Mesodermal cell (in vitro differentiated cells): ENCODE measurements at regions not wholly inside any gene's neighbourhood (a gene's known extent, or its start where the extent isn't known, plus 50 kb on each side); places are given as distances from the start of the nearest gene placed in this dataset.
"Not testable (repeated sequence)": the region's sequence is repeated elsewhere in the genome, so short reads cannot be mapped to it uniquely, and the experiment has no call there.

ENCODE experiments used
- H3K27ac ChIP-seq: 2 replicates; pipeline ENCODE4 v1.7.0; 2013; ENCODE audit warnings: mild to moderate bottlenecking, low read depth, low read length, moderate library complexity; ENCODE audit not compliant: severe bottlenecking
- H3K36me3 ChIP-seq: 2 replicates; pipeline ENCODE4 v1.7.1; 2013; ENCODE audit warnings: mild to moderate bottlenecking, low read length, moderate library complexity; ENCODE audit not compliant: control insufficient read depth, insufficient read depth
- H3K4me1 ChIP-seq: one replicate; pipeline ENCODE4 v1.7.1; 2013; ENCODE audit warnings: mild to moderate bottlenecking, low read length; ENCODE audit not compliant: insufficient read depth, control insufficient read depth, poor library complexity, severe bottlenecking
- H3K4me3 ChIP-seq: 2 replicates; pipeline ENCODE4 v1.7.0; 2013; ENCODE audit warnings: low read length, control low read depth, mild to moderate bottlenecking; ENCODE audit not compliant: insufficient read depth, poor library complexity, severe bottlenecking; ENCODE audit errors: extremely low read depth
- H3K9me3 ChIP-seq: 2 replicates; pipeline ENCODE4 v1.7.1; 2013; ENCODE audit warnings: mild to moderate bottlenecking, low read length, moderate library complexity; ENCODE audit not compliant: control insufficient read depth
- WGBS, 2 experiments: methylation state at CpG; one replicate each; pipeline ENCODE4 v1.1.5; 2013; ENCODE audit warnings: missing lambda C conversion rate in 2 of 2; ENCODE audit not compliant: insufficient coverage in 2 of 2; 5-methylcytosine and 5-hydroxymethylcytosine counted together

- 0% methylated on average over 45 to 81 of the region's 97 CpGs for WGBS, 2 experiments
Observed at GRCh38 chr2:174682578-174683391, 81.5 kb downstream of the CHRNA1 start.

DNA sequence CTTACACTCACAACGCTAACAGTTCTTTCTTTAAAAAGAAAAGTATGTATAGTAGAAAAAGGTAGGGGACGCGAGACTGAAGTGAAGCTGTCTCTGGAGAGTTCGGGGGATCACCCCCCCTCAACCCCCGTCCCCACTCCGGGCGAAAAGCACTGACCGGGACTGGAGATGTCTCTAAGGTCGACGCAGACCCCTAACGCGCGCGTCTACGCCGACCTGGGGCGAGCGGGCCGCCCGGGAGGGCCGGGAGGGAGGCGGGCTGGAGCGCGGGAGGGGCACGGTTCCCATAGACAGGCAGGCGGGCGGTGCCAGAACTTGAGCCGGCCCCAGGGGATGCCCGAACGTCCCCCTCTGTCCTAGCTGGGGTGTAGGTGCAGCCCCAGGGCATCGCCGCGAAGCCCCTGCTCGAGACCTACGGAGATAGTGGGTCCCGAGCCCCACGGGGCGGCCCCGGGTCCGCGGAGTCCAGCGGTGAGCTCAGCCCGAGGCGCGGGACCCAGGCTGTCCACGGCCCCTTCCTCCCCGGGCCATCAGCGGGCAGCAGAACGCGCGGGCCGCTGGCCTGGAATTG, 82.2 kb downstream of the CHRNA1 start:
- WGBS, 2 experiments = 0 to 1% methylated on average over 37 to 38 of the region's 52 CpGs
- Histone ChIP-seq H3K9me3 (no peaks in the 10 kb centered on the region), H3K27ac (peak overlapping the region; percentile 67)

More at GRCh38 chr2:174682578-174683391, 81.5 kb downstream of the CHRNA1 start:
- Histone ChIP-seq H3K4me3 (peak overlapping the region; percentile 80), H3K4me1 (peaks cover 4% of the 10 kb centered on the region), H3K27ac (peak overlapping the region; percentile 67), H3K9me3 (no peaks in the 10 kb centered on the region), H3K36me3 (peaks cover 18% of the 10 kb centered on the region)

GRCh38 chr2:174681099-174682006, 82.9 kb downstream of the CHRNA1 start:
- H3K4me1 ChIP-seq = peaks cover 4% of the 10 kb centered on the region
- no peak overlapping the region for H3K27ac ChIP-seq
- H3K9me3 ChIP-seq = no peaks in the 10 kb centered on the region
- H3K36me3 ChIP-seq = peaks cover 25% of the 10 kb centered on the region
- WGBS, 2 experiments = 57 to 71% methylated on average over 14 to 15 of the region's 18 CpGs
- H3K4me3 ChIP-seq = peak overlapping the region; percentile 80

More for the DNA sequence above, 82.2 kb downstream of the CHRNA1 start:
- H3K4me1 ChIP-seq = peaks cover 4% of the 10 kb centered on the region
- peak overlapping the region; percentile 80 for H3K4me3 ChIP-seq
- peaks cover 18% of the 10 kb centered on the region for H3K36me3 ChIP-seq

DNA sequence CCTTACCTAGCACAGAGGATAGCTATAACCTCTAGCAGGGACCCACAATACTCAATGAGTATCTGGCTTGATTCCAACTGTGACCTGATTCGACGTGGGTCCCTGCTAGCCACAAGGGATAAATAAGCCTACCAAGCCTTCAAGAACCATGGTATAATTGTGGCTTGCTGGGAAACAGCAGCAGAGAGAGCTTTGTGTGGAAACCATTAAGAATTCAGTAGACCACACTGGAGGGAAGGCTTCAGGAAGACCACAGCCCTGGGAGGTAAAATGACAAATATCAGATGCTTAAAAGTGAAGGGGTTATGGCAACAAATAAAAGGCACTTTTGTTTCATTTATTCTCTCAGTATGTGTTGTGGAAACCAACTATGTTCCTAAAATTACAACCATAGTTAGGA, 82.6 kb upstream of the WIPF1 start:
- WGBS, 2 experiments = 83% methylated on average over 2 of the region's 2 CpGs; no CpG with 5 or more reads in 1 of the 2 experiments
- no peaks in the 10 kb centered on the region for H3K9me3 ChIP-seq
- H3K4me1 ChIP-seq = peaks cover 4% of the 10 kb centered on the region
- H3K27ac ChIP-seq = no peak overlapping the region
- peaks cover 29% of the 10 kb centered on the region for H3K36me3 ChIP-seq
- no peak overlapping the region for H3K4me3 ChIP-seq

DNA sequence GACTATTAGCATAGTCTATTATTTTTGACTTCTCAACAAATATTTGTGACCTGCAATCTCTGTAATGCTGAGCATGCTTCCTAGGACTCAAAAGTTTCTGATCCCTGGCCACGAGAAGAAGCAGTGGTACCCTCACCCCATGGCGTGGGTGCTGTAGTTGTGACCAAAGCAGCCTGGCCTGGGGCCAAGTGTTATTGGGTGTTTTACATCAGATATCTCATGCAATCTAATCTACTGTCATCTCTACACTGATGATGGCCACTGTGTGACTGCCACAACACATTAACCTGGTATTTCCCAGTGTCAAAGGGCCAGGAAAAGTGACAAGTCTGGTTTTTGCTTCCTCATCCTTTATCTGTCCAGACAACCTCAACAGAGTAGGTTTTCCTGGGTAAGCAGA, 80.8 kb upstream of the WIPF1 start:
- WGBS, 2 experiments = 80 to 100% methylated on average over 1 of the region's 2 CpGs
- Histone ChIP-seq H3K27ac (no peak overlapping the region), H3K4me1 (peaks cover 4% of the 10 kb centered on the region), H3K9me3 (no peaks in the 10 kb centered on the region), H3K4me3 (no peak overlapping the region), H3K36me3 (peaks cover 37% of the 10 kb centered on the region)

GRCh38 chr2:174675615-174676014, 78.0 kb upstream of the WIPF1 start:
- no peak overlapping the region for H3K4me3 ChIP-seq
- peaks cover 46% of the 10 kb centered on the region for H3K36me3 ChIP-seq
- peaks cover 18% of the 10 kb centered on the region for H3K9me3 ChIP-seq
- WGBS, 2 experiments = no CpG with 5 or more reads among the region's 5 CpGs
- peaks cover under 1% of the 10 kb centered on the region for H3K4me1 ChIP-seq
- no peak overlapping the region for H3K27ac ChIP-seq

- Histone ChIP-seq H3K9me3 (peaks cover 18% of the 10 kb centered on the region), H3K4me1 (no peaks in the 10 kb centered on the region), H3K4me3 (no peak overlapping the region), H3K36me3 (peaks cover 38% of the 10 kb centered on the region), H3K27ac (no peak overlapping the region)
- 89 to 100% methylated on average over 1 to 2 of the region's 3 CpGs for WGBS, 2 experiments
Observed at GRCh38 chr2:174673876-174674275, 76.3 kb upstream of the WIPF1 start.

- H3K27ac ChIP-seq = no peak overlapping the region
- no peaks in the 10 kb centered on the region for H3K4me1 ChIP-seq
- peaks cover 33% of the 10 kb centered on the region for H3K36me3 ChIP-seq
- WGBS, 2 experiments = 90% methylated on average over 7 of the region's 7 CpGs
- H3K9me3 ChIP-seq = peaks cover 18% of the 10 kb centered on the region
- H3K4me3 ChIP-seq = no peak overlapping the region
Observed at GRCh38 chr2:174673440-174673839, 75.8 kb upstream of the WIPF1 start.

GRCh38 chr2:174671532-174671931, 73.9 kb upstream of the WIPF1 start:
- not testable (repeated sequence) for H3K27ac ChIP-seq, H3K4me3 ChIP-seq
- Histone ChIP-seq H3K9me3 (peaks cover 18% of the 10 kb centered on the region), H3K36me3 (peaks cover 27% of the 10 kb centered on the region), H3K4me1 (peaks cover 13% of the 10 kb centered on the region)
- 93 to 97% methylated on average over 9 to 10 of the region's 10 CpGs for WGBS, 2 experiments

- no peak overlapping the region for H3K27ac ChIP-seq
- no peak overlapping the region for H3K4me3 ChIP-seq
- WGBS, 2 experiments = 97% methylated on average over 3 to 4 of the region's 4 CpGs
- peaks cover 18% of the 10 kb centered on the region for H3K9me3 ChIP-seq
- H3K36me3 ChIP-seq = peaks cover 23% of the 10 kb centered on the region
- peaks cover 13% of the 10 kb centered on the region for H3K4me1 ChIP-seq
Observed at GRCh38 chr2:174670446-174670845, 72.8 kb upstream of the WIPF1 start.
